ENCODE measurements at regions not wholly inside any gene's neighbourhood (a gene's known extent, or its start where the extent isn't known, plus 50 kb on each side); places are given as distances from the start of the nearest gene placed in this dataset.

GRCh38 chr9:99634186-99634585, 187.5 kb upstream of the NR4A3 start:
- H3K36me3 ChIP-seq: no peaks in the 10 kb centered on the region
- no peaks in the 10 kb centered on the region for H3K9me3 ChIP-seq
- H3K27me3 ChIP-seq: no peaks in the 10 kb centered on the region
- H3K27ac ChIP-seq: no peak overlapping the region
- no peak overlapping the region for H3K4me3 ChIP-seq
- no peaks in the 10 kb centered on the region for H3K4me1 ChIP-seq
- DNase-seq: no peak
- TF ChIP-seq POLR2A (IDR thresholded peaks at IDR 0.05) (no peak), CTCF (IDR thresholded peaks at IDR 0.05) (no peak)
- intact Hi-C loops (cut with DNase I; ENCODE audit: low total_unique reads): no loop called here

- no peak for TF ChIP-seq CTCF (IDR thresholded peaks at IDR 0.05)
- H3K27ac ChIP-seq: no peak overlapping the region
- no peaks in the 10 kb centered on the region for H3K4me1 ChIP-seq
- no peak for DNase-seq
- no peaks in the 10 kb centered on the region for H3K36me3 ChIP-seq
- H3K9me3 ChIP-seq: no peaks in the 10 kb centered on the region
- intact Hi-C loops (cut with DNase I; ENCODE audit: low total_unique reads): no loop called here
- no peak overlapping the region for H3K4me3 ChIP-seq
- no peaks in the 10 kb centered on the region for H3K27me3 ChIP-seq
These were observed 186.7 kb upstream of the NR4A3 start for GRCh38 chr9:99635032-99635431.

- H3K9me3 ChIP-seq: no peaks in the 10 kb centered on the region
- H3K4me3 ChIP-seq: no peak overlapping the region
- no peak overlapping the region for H3K27ac ChIP-seq
- H3K36me3 ChIP-seq: no peaks in the 10 kb centered on the region
- no peaks in the 10 kb centered on the region for H3K4me1 ChIP-seq
- TF ChIP-seq CTCF (IDR thresholded peaks at IDR 0.05): no peak
- TF ChIP-seq POLR2A (IDR thresholded peaks at IDR 0.05): no peak
- intact Hi-C loops (cut with DNase I; ENCODE audit: low total_unique reads): no loop called here
- DNase-seq: no peak
- H3K27me3 ChIP-seq: no peaks in the 10 kb centered on the region
These were observed 184.0 kb upstream of the NR4A3 start for GRCh38 chr9:99637641-99638040.

GRCh38 chr9:99638971-99639370, 182.7 kb upstream of the NR4A3 start:
- no peak overlapping the region for H3K27ac ChIP-seq
- no peak for TF ChIP-seq CTCF (IDR thresholded peaks at IDR 0.05)
- no peak for TF ChIP-seq POLR2A (IDR thresholded peaks at IDR 0.05)
- intact Hi-C loops (cut with DNase I; ENCODE audit: low total_unique reads): no loop called here
- no peaks in the 10 kb centered on the region for H3K9me3 ChIP-seq
- H3K27me3 ChIP-seq: no peaks in the 10 kb centered on the region
- no peaks in the 10 kb centered on the region for H3K36me3 ChIP-seq
- no peak for DNase-seq
- H3K4me3 ChIP-seq: no peak overlapping the region
- H3K4me1 ChIP-seq: no peaks in the 10 kb centered on the region

GRCh38 chr9:99647604-99648003, 174.1 kb upstream of the NR4A3 start:
- no peak overlapping the region for H3K4me3 ChIP-seq
- intact Hi-C loops (cut with DNase I; ENCODE audit: low total_unique reads): no loop called here
- TF ChIP-seq POLR2A (IDR thresholded peaks at IDR 0.05): no peak
- TF ChIP-seq CTCF (IDR thresholded peaks at IDR 0.05): no peak
- no peak for DNase-seq
- no peaks in the 10 kb centered on the region for H3K27me3 ChIP-seq
- no peaks in the 10 kb centered on the region for H3K9me3 ChIP-seq
- no peaks in the 10 kb centered on the region for H3K36me3 ChIP-seq
- H3K27ac ChIP-seq: no peak overlapping the region
- no peaks in the 10 kb centered on the region for H3K4me1 ChIP-seq

Measured in uterus (tissue), 3 donors.